ENCODE measurements at regions not wholly inside any gene's neighbourhood (a gene's known extent, or its start where the extent isn't known, plus 50 kb on each side); places are given as distances from the start of the nearest gene placed in this dataset.
"Not testable (repeated sequence)": the region's sequence is repeated elsewhere in the genome, so short reads cannot be mapped to it uniquely, and the experiment has no call there.

DNA sequence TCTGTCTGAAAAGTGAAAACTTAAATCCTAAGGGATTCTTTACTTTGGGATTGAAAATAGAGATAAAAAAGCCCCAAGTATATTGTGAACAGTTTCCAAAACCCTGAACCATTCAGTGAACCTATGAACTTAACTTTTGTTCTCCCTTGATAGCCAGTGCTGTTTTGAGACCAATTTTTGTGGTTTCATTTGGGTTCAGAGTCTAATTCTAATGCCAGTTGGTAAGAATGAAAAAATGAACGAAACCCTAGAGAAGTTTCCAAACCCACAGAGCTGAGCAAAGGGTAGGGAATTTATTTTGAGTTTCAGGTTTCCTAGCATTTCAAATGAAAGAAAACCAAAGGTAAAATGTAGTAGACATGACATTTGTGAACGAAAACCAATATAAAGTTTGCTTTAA is 1366.8 kb downstream of the EFNA5 start:
- DNase-seq, result no peak

DNA sequence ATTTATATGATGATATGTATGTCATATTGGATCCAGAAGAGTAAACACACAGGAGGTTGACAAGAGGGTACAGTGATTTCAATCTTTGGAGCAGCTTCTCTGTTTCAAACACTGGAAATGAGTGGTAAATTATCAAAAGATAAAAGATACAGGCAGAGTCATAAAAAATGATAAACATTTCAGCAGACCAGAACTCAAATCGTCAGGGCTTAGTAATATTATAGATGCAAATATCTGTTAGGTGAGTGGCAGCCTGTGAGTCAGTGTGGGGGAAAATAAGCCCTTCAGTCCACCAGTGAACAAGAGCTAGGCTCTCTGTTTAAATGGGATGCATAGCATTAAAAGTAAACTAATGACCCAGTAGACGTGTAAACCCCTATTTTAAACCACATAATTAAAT is 1378.1 kb downstream of the EFNA5 start:
- DNase-seq, result no peak

DNA sequence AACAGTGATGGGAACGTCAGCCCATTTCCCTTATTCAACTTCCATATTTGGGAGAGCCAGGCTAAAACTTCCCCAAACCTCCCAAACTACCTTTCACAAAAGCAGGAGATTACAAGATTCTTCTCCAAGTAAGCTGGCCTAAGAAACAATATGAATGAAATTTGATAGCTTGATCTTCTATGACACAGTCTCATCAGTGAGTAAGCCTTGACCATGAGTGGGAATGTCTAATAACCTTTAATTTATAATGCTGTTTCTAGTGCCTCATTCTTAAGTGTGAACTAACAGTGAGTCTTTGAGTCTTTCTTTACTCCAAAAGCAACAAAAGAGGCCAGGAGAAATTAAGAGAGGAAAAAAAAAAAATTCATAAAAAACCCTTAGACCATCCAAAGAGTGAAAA is 1379.9 kb downstream of the EFNA5 start:
- DNase-seq, result no peak

DNA sequence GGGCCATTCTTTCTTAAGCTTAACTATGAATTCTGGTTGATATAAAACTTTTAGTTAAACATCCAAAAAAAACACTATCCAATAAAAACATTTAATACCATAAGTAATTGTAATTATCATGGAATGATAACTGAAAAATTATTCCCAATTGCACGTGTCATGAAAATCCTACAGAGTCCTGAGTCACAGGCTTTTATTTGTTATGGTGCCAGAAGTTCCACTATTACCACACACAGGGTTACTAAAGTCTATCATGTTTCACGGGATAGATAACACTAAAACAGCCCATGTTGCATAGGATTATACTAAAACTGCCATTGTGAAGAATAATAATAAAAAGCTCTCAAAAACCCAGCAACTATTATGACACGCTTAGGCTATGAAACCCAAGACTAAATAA is 1381.8 kb downstream of the EFNA5 start:
- no peak for DNase-seq

DNA sequence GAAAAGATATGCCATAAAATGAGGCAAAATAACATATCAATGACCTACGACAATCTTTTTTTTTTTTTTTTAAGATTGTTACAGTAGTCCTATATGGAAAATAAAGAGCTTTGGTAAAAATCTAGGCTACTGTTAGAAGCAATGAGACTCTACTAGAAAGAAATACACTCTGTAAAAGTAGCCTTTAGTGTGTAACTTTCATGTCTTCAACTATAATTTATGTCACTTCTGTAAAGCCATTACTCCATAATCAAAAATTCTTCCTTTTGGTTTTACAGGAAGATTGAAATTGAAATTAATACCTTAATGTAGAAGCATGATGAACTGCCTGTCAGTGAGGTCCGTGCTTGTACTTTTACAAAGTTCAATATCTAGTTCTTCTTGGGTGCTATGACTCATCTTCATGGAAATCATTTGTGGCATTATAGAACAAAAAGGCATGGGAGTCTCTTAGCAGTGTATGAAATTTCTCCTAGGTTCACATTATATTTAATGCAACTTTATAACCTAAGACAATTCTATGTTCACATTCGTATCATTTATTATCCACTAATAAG is 1393.1 kb downstream of the EFNA5 start:
- DNase-seq, result no peak

DNA sequence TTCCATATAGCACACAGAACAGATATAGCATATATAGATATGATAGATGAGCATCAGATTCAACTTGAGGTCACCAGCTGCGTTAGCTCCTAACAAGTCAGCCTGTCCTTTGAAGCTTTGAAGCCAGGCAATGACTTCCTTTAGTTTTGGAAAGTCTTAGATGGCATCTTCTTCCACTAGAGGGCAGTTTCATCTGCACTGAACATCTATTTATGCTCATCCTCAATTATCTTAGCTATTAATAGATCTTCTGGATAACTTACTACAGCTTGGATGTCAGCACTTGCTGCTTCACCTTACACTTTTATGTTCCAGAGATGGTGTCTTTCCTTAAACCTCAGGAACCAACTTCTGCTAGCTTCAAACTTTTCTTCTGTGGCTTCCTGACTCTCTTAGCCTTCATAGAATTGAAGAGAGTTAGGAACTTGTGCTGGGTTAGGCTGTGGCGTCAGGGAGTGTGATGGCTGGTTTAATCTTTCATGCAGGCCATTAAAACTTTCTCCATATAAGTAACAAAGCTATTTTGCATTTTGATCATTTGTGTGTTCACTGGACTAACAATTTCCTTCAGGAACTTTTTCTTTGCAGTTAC is 1401.4 kb downstream of the EFNA5 start:
- no peak for DNase-seq

DNA sequence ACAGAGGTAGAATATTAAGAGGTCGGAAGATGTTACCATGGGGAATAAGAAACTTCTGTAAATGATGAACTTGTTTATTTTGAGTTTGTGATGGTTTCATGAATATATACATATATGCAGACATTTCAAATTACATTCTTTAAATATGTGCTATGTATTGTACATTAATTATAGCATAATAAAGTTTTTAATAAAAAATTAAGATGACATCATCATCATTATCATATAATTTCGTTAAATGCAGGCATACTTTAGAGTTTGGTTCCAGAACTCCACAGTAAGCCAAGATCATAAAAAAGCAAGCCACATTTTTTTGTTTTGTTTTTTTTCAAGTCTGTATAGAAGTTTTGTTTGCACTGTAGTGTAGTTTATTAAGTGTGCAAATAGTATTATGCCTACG is 1403.5 kb downstream of the EFNA5 start:
- no peak for DNase-seq

DNA sequence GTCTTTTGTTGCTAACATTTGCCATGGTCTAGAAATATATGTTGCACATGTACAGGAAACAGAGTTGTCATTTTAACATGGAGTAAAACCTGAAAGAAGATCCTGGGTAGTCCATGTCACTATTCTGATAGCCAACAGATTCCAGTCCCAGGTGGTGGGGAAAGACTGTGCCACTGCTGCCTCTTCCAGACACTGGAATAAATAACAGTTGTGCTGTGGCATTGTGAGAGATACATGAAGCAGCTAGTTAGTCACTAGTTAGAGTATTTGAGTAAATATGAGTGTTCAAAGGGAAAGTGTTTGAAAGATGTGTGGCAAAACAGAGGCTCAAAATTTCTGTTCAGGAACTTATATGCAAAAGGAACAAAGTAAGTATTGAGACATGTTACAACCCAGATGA is 1408.3 kb downstream of the EFNA5 start:
- no peak for DNase-seq

DNA sequence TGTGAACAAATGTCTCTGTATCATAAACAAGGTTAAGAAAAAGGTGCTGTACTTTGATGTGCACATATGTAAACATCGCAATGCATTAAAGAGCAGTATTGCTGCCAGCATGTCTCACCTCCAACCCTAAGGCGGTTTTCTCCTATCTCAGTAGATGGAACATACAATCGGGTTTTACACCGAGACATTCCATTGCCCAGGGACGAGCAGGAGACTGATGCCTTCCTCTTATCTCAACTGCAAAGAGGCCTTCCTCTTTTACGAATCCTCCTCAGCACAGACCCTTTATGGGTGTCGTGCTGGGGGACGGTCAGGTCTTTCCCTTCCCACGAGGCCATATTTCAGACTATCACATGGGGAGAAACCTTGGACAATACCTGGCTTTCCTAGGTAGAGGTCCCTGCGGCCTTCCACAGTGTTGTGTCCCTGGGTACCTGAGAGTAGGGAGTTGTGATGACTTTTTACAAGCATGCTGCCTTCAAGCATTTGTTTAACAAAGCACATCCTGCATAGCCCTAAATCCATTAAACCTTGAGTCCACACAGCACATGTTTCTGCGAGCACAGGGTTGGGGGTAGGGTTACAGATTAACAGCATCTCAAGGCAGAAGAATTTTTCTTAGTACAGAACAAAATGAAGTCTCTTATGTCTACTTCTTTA is 1411.2 kb downstream of the EFNA5 start:
- not testable (repeated sequence) for DNase-seq

DNA sequence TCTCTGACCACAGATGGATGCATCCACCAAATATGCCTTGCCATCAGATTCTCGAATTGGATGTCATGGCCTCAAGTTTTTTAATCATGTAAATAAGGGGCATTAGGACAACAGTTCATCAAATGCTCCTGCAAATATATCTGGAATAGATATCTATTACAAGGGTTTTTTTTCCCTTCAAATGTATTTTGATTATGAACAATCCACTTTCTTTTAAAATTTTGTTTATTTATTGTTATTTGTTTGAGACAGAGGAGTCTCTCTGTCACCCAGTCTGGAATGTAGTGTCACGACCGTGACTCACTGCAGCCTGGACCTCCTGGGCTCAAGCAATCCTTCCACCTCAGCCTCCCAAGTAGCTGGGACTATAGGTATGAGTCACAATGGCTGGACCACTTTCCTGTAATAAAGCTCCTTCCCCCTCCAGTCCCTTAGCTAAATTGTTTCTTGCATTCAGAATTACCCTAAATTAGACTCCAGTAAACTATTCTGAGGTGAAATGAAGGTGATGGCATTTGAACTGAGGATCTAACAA is 1412.1 kb downstream of the EFNA5 start:
- no peak for DNase-seq

DNA sequence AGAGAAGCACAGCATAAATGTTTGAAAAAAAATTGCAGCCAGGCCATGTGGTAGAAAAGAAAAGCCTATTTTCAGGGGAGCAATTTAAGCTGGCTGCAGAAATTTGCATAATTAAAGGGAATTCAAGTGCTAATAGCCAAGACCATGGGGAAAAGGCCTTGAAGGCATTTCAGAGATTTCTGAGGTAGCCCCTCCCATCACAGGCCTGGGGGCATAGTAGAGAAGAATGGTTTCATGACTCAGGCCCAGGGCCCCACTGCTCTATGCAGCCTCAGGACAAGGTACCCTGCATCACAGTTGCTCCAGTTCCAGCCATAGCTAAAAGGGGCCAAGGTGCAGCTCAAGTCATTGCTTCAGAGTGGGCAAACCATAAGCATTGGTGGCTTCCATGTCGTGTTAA is 1416.0 kb downstream of the EFNA5 start:
- no peak for DNase-seq

DNA sequence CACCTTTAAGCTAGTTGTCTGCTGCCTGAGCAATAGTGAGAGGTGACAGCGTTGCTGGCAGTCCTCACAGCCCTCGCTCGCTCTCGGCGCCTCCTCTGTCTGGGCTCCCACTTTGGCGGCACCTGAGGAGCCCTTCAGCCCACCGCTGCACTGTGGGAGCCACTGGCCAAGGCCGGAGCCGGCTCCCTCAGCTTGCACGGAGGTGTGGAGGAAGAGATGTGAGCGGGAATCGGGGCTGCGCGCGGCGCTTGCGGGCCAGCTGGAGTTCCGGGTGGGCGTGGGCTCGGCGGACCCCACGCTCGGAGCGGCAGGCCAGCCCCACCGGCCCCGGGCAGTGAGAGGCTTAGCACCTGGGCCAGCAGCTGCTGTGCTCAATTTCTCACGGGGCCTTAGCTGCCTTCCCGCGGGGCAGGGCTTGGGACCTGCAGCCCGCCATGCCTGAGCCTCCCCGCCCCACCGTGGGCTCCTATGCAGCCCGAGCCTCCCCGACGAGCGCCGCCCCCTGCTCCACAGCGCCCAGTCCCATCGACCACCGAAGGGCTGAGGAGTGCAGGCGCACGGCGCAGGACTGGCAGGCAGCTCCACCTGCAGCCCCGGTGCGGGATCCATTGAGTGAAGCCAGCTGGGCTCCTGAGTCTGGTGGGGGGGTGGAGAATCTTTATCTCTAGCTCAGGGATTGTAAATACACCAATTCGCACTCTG is 1424.5 kb downstream of the EFNA5 start:
- DNase-seq, result peak; percentile 4

DNA sequence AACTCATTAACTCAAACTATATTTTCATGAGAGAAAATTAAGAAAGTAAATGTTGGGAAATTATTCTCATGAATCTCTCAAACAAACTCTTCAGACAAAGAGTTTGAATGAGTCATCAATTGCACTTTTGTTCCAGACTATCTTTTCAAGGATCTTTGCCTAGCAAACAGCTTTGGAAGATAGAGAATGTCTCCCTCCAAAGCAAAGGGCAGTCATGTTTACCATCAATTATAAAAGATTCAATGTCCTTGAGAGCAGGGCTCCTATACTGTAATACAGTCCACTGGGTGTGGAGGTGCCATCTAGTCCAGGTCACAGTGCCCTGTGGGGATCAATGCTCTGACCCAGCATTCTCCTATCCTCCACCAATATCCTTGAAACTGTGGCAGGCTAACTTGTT is 1429.3 kb downstream of the EFNA5 start:
- no peak for DNase-seq

DNA sequence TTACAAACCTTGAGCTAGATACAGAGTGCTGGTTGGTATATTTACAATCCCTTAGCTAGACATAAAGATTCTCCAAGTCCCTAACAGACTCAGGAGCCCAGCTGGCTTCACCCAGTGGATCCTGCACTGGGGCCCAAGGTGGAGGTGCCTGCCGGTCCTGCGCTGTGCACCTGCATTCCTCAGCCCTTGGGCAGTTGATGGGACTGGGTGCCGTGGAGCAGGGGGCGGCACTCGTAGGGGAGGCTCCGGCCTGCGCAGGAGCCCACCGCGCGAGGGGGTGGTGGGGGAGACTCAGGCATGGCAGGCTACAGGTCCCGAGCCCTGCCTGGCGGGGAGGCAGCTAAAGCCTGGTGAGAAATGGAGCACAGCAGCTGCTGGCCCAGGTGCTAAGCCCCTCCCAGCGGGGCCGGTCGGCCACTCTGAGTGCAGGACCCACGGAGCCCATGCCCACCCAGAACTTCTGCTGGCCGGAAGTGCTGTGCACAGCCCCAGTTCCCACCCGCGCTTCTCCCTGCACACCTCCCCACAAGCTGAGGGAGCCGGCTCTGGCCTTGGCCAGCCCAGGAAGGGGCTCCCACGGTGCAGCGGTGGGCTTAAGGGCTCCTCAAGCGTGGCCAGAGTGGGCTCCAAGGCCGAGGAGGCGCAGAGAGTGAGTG is 1464.7 kb downstream of the EFNA5 start:
- DNase-seq, result peak; percentile 9

DNA sequence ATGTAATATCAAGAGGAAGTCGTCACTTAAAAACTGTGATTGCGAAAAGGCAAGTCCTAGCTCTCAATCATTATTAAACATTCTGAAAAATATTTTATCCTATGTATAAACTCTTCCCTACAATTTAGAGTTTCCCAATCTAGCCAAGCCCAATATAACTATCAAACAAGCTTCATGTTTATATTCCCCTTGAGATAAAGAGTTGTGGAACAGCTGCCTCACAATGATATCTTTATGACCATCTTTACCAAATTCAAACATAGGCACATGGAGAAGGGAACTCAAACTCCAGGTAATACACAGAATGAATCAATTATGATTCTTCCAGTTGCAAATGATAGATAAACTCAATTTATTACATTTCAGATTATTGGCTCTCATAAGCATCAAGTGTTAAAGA is 1468.7 kb downstream of the EFNA5 start:
- no peak for DNase-seq

DNA sequence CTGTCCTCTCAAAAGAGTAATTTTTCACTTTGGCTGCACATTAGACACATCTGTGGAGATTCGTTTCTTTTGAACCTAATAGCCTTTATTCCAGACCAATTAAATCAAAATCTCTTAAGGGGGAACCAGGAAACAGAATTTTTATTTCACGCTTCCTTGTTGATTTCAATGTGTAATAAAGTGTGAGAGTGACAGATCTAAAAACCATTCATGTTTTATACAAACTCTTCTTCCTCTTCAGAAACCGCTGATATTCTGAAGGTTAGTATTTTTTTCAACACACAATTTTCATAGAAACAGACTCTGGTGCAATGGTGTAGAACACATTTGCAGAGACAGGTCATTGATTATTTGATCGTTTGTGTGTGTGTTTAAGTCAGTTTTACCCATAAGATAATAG is 1469.8 kb downstream of the EFNA5 start:
- no peak for DNase-seq

DNA sequence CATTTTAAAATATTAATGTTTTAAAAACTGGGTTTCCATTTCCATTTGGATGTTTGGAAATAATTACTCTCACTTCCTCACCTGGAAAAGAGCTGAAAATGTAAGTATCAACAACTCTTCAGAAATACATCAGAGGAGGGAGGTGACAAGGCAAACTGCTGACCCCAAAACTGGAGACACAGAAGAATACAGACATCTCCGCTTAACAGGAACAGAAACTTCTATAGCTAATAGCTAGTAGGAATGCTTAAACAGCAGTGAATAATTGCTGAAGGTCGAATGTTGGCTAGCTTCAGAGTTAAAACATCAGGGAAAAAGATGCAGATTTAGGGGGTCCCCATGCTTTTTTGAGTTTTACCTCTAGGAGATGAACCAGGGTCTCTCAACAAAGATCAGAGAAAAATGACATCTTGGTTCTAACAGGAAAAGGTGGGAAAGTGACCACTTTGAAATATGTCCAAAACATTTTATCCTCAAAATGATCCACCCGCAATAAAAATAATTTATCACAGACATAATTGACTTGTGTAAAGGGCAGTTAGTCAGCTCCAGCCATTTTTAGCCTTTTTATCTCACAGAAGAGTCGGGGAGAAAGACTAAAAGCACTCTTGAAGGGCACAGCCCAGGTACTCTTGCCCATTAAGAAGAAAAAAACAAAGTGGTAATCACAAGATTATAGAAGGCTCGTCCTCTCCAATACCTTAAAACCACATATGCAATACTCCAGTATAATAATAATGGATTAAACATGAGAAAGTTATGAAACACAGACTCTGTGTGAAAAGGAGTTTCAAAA is 1474.9 kb downstream of the EFNA5 start:
- no peak for DNase-seq

DNA sequence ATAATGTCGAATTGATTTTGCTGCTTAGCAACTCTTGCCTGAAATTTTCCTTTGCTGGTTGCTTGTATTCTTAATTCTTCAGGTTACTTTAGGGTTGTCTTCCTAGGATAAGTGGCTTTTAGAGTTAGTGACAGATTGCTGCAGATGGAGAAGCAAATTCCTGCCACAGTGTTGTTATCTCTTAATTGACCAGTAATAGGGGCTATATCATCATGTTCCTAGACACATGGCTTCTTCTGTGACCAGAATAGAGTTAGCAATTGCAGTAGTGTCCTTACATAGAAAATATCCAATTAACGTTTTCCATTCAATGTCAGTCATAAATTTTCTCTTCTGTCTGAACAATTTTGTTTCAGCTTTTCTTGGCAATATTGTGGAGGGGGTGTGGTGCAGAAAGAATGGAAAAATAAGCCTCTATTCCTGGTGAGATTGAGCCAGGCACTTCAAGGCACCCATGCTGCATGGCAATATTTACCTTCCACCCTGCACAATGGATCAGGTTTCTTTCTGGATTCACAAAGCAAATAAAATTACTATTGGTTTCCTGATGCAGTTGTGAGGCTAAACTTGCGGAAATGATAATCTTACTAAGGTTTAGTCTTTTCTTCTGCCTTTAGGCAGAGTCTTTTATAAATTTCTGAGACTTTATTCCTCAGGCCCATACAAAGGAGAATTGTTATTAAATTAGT is 1481.5 kb downstream of the EFNA5 start:
- no peak for DNase-seq

DNA sequence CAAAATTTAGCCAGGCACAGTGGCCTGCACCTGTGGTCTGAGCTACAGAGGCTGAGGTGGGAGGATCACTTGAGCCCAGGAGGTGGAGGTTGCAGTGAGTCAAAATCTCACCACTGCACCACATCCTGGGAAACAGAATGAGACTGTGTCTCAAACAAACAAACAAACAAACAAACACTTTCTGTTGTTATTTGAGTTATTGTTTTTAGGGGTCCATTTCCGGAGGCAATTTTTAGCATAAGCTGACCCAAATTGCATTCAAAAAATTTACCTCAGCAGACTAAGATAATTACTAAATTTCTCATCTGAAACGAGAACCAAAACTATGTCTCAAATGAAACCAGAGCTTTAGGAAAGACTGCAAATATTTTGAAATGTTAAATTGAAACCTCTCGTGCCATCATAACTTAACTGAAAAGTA is 1485.1 kb downstream of the EFNA5 start:
- DNase-seq, result no peak

DNA sequence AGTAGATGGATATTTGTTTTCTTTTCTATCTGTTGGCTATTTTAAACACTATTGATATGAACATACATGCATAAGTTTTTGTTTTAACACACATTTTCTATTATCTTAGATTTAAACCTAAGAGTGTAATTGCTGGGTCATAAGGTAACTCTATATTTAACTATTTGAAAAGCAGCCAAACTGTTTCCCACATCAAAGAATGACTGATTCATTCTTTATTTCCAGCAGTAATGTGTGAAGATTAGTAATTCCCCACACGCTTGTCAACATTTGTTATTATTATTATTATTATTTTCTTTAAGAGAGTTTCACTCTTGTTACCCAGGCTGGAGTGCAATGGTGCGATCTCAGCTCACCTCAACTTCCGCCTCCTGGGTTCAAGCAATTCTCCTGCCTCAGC is 1495.8 kb downstream of the EFNA5 start:
- DNase-seq, result no peak

DNA sequence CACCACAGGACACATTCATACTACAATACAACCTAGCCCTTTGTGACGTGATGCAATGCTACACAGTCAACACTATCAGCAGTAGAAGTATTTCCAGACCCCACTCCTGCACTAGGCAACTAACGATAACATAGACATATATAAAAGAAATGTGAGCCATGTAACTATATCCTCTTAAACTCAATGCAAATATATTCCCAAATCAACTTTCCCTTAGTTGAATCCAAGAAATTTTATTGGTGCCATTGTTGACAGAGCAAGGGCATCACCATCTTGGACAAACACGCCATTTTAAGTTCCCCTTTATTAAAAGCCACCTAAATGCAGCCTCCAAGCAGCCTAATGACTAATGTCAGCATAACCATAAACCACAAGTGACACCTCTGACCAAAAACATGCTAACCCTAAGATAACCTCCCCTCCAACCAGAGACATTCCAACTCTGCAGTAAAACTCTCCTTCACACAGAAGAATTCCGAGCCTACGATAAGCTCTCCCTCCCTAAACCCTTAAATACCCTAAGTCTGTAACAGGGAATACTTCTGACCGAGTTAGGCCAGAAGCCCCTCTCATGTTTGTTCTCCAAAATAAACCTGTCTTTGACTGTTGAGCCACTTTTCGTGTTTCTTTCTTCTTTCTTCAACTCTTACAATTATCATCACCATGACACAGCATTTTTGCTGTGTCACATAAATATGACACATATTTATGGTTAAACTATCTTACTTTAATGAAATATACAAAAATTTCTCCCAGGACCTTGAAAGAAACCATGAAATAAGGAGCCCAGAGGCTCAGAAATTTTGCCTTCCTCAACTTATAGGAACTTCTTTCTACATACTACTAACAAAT is 1497.8 kb downstream of the EFNA5 start:
- no peak for DNase-seq

Measured in activated gamma-delta T cell (primary cell).